HG02970 (cell line): ENCODE measurements at regions not wholly inside any gene's neighbourhood (a gene's known extent, or its start where the extent isn't known, plus 50 kb on each side); places are given as distances from the start of the nearest gene placed in this dataset.
A peak's percentile ranks its signal among the peaks of the same experiment; 100 is the strongest.
"Not testable (repeated sequence)": the region's sequence is repeated elsewhere in the genome, so short reads cannot be mapped to it uniquely, and the experiment has no call there.

Source experiments
- ATAC-seq: cut with Tn5 transposase; IDR thresholded peaks from one replicate; pipeline ENCODE4 v1.9.1; 2021; ENCODE audit warnings: mild to moderate bottlenecking, moderate library complexity, moderate number of reproducible peaks; ENCODE audit not compliant: unreplicated experiment, low FRiP score

- ATAC-seq: not testable (repeated sequence)
These were observed 108.5 kb downstream of the FOXD4L6 start for GRCh38 chr9:41019858-41020562.

GRCh38 chr9:41018948-41019347, 109.5 kb downstream of the FOXD4L6 start:
- ATAC-seq: not testable (repeated sequence)

GRCh38 chr9:41016699-41017098, 111.8 kb downstream of the FOXD4L6 start:
- not testable (repeated sequence) for ATAC-seq

GRCh38 chr9:40999952-41000700, 128.4 kb downstream of the FOXD4L6 start:
- not testable (repeated sequence) for ATAC-seq

- ATAC-seq: not testable (repeated sequence)
These were observed 133.0 kb downstream of the FOXD4L6 start for GRCh38 chr9:40995490-40995889.

GRCh38 chr9:40993842-40994241, 134.6 kb downstream of the FOXD4L6 start:
- not testable (repeated sequence) for ATAC-seq

GRCh38 chr9:40993375-40993774, 135.1 kb downstream of the FOXD4L6 start:
- ATAC-seq: not testable (repeated sequence)

- peak; percentile 18 for ATAC-seq
These were observed 136.0 kb downstream of the FOXD4L6 start for GRCh38 chr9:40992472-40992821.

GRCh38 chr9:40991741-40992471, 136.6 kb downstream of the FOXD4L6 start:
- peak; percentile 100 for ATAC-seq

GRCh38 chr9:40991100-40991740, 137.3 kb downstream of the FOXD4L6 start:
- ATAC-seq: not testable (repeated sequence)

- ATAC-seq: not testable (repeated sequence)
These were observed 142.1 kb downstream of the FOXD4L6 start for GRCh38 chr9:40986332-40986731.

- ATAC-seq: not testable (repeated sequence)
These were observed 153.1 kb downstream of the FOXD4L6 start for GRCh38 chr9:40975351-40975750.

GRCh38 chr9:40974912-40975311, 153.6 kb downstream of the FOXD4L6 start:
- ATAC-seq: not testable (repeated sequence)

GRCh38 chr9:40971773-40972172, 156.7 kb downstream of the FOXD4L6 start:
- not testable (repeated sequence) for ATAC-seq

- not testable (repeated sequence) for ATAC-seq
These were observed 158.1 kb downstream of the FOXD4L6 start for GRCh38 chr9:40970340-40970739.

GRCh38 chr9:40962461-40962860, 166.0 kb downstream of the FOXD4L6 start:
- ATAC-seq: not testable (repeated sequence)

- ATAC-seq: not testable (repeated sequence)
These were observed 176.5 kb downstream of the FOXD4L6 start for GRCh38 chr9:40951876-40952494.

GRCh38 chr9:40946228-40946627, 182.3 kb downstream of the FOXD4L6 start:
- ATAC-seq: not testable (repeated sequence)

GRCh38 chr9:40942730-40943129, 185.8 kb downstream of the FOXD4L6 start:
- ATAC-seq: not testable (repeated sequence)

GRCh38 chr9:40939888-40940209, 188.6 kb downstream of the FOXD4L6 start:
- not testable (repeated sequence) for ATAC-seq
